Adrenal gland (tissue), 5 donors: ENCODE measurements at regions not wholly inside any gene's neighbourhood (a gene's known extent, or its start where the extent isn't known, plus 50 kb on each side); places are given as distances from the start of the nearest gene placed in this dataset.

Experiments used
- POLR2A ChIP-seq, 2 donors: fragments of 450-650 bp; IDR thresholded peaks; one replicate each; pipeline ENCODE4 v1.6.1; 2017; ENCODE audit warnings: antibody characterized with exemption in 2 of 2, mild to moderate bottlenecking in 2 of 2, moderate library complexity in 1 of 2
- TF ChIP-seq, protein P1 (sequence below), 6 experiments: fragments of 450-650 bp in 4 of 6; fragments of 200-600 bp in 2 of 6; sonication (generic) in 1 of 6; IDR thresholded peaks; 1 replicate in 5 of 6; 2 replicates in 1 of 6; pipeline versions ENCODE4 v1.5.1 to v1.8.0; 2016 to 2021; ENCODE audit warnings: antibody characterized with exemption in 6 of 6, mild to moderate bottlenecking in 2 of 6, moderate library complexity in 1 of 6
- donor health status: DM: no; HTN: no; CAD: no.

DNA sequence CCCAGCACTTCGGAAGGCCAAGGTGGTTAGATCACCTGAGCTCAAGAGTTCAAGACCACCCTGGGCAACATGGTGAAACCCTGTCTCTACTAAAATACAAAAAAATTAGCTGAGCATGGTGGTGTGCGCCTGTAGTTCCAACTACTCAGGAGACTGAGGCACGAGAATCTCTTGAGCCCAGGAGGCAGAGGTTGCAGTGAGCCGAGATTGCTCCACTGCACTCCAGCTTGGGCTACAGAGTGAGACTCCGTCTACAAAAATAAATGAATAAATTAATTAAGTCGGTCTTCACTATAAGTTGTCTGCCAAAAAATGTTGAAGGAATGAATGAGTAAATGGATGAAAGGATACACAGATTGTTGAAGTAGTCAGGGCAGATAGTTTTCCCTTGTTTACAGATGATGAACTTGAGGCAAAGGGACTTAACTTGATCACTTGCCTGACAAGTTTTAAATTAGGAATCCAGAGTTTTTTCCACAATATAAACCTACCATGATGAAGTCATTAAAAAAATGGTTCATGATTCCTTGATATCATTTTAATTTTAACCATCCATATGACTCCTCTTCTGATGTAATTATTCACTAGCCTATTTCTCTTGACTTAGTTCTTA, 130.8 kb downstream of the TLR5 start:
- TF ChIP-seq, protein P1, sequence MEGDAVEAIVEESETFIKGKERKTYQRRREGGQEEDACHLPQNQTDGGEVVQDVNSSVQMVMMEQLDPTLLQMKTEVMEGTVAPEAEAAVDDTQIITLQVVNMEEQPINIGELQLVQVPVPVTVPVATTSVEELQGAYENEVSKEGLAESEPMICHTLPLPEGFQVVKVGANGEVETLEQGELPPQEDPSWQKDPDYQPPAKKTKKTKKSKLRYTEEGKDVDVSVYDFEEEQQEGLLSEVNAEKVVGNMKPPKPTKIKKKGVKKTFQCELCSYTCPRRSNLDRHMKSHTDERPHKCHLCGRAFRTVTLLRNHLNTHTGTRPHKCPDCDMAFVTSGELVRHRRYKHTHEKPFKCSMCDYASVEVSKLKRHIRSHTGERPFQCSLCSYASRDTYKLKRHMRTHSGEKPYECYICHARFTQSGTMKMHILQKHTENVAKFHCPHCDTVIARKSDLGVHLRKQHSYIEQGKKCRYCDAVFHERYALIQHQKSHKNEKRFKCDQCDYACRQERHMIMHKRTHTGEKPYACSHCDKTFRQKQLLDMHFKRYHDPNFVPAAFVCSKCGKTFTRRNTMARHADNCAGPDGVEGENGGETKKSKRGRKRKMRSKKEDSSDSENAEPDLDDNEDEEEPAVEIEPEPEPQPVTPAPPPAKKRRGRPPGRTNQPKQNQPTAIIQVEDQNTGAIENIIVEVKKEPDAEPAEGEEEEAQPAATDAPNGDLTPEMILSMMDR (IDR thresholded peaks at IDR 0.05): no peak
- no peak for TF ChIP-seq POLR2A (IDR thresholded peaks at IDR 0.05)
